GM10266 (cell line): ENCODE measurements at regions not wholly inside any gene's neighbourhood (a gene's known extent, or its start where the extent isn't known, plus 50 kb on each side); places are given as distances from the start of the nearest gene placed in this dataset.

Experiments
- DNase-seq: peaks from one replicate; pipeline ENCODE4 v3.0.0; 2012; ENCODE audit errors: extremely low spot score
- TF ChIP-seq, protein P1 (sequence below): IDR thresholded peaks from 2 replicates; pipeline ENCODE4 v1.5.1; 2012; ENCODE audit warnings: mild to moderate bottlenecking, low read depth; ENCODE audit not compliant: control insufficient read depth, insufficient read depth; ENCODE audit errors: missing control alignments

DNA sequence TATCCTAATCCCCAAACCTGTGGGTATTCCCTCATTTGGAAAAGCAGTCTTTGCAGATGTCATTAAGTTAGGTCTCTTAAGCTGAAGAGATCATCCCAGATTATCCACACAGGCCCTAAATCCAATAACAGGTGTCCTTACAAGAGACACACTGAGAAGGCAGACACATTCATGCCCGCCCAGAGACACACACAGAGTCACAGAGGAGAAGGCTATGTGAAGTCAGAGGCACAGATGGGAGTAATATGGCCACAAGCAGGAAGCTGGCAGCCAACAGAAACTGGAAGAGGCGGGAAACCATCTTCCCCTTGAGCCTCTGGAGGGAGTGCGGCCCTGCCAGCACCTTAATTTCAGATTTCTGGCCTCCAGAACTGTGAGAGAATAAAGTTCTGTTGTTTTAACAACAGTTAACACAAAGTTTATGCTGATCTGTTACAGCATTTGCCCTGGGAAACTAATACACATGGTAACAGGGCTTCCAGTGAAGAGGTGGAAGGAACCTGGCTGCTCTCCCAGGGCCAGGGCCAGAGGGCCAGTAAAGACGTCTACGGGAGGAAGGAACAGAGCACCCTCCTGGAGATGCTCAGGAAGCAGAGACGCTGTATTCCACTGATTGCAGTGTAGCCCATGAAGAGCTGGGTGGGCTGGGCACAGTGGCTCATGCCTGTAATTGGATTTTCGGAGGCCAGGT, 217.5 kb downstream of the GLI2 start:
- DNase-seq, result no peak

GRCh38 chr2:120953843-120954584, 218.3 kb downstream of the GLI2 start:
- TF ChIP-seq, protein P1, sequence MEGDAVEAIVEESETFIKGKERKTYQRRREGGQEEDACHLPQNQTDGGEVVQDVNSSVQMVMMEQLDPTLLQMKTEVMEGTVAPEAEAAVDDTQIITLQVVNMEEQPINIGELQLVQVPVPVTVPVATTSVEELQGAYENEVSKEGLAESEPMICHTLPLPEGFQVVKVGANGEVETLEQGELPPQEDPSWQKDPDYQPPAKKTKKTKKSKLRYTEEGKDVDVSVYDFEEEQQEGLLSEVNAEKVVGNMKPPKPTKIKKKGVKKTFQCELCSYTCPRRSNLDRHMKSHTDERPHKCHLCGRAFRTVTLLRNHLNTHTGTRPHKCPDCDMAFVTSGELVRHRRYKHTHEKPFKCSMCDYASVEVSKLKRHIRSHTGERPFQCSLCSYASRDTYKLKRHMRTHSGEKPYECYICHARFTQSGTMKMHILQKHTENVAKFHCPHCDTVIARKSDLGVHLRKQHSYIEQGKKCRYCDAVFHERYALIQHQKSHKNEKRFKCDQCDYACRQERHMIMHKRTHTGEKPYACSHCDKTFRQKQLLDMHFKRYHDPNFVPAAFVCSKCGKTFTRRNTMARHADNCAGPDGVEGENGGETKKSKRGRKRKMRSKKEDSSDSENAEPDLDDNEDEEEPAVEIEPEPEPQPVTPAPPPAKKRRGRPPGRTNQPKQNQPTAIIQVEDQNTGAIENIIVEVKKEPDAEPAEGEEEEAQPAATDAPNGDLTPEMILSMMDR, result no peak
- DNase-seq, result no peak

More for the DNA sequence above, 217.5 kb downstream of the GLI2 start:
- TF ChIP-seq, protein P1, result no peak

DNA sequence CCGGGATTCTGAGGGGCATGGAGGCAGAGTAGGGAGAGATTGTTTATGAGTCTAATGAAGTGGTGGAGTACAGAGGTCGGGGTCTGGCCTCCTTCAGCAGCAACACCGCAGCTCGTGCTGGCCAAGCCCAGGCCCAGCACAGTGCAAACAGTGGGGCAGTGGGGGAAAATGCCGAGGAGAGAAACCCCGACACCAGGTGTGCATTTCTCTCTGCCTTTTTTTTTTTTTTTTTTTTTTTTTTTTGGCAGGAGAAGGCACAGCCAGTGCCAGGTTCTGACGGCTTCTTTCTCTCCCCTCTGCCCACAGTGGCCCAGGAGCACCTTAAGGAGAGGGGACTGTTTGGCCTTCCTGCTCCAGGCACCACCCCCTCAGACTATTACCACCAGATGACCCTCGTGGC, 219.3 kb downstream of the GLI2 start:
- TF ChIP-seq, protein P1, result no peak
- DNase-seq, result no peak

GRCh38 chr2:120955427-120955826, 219.8 kb downstream of the GLI2 start:
- TF ChIP-seq, protein P1, result no peak
- no peak for DNase-seq

- TF ChIP-seq, protein P1, result no peak
- DNase-seq, result no peak
Measured at GRCh38 chr2:120956486-120957156, 221.0 kb downstream of the GLI2 start.

- TF ChIP-seq, protein P1, result no peak
- no peak for DNase-seq
Measured at GRCh38 chr2:120957905-120958304, 222.2 kb downstream of the GLI2 start.
